Adipocyte (in vitro differentiated cells): ENCODE measurements at regions not wholly inside any gene's neighbourhood (a gene's known extent, or its start where the extent isn't known, plus 50 kb on each side); places are given as distances from the start of the nearest gene placed in this dataset.
A peak's percentile ranks its signal among the peaks of the same experiment; 100 is the strongest.

Experiments used
- DNase-seq: peaks from one replicate; pipeline ENCODE4 v3.0.0-alpha.2; 2015; ENCODE audit warnings: low read depth
- H3K27me3 ChIP-seq: replicated peaks from 2 replicates; pipeline ENCODE4 v1.7.0; 2013; ENCODE audit warnings: mild to moderate bottlenecking, low read length, moderate library complexity; ENCODE audit not compliant: control insufficient read depth, insufficient read depth
- H3K36me3 ChIP-seq: 2 replicates; pipeline ENCODE4 v1.7.0; 2013; ENCODE audit warnings: low read length, mild to moderate bottlenecking, moderate library complexity; ENCODE audit not compliant: control insufficient read depth, insufficient read depth, severe bottlenecking
- H3K4me1 ChIP-seq: 2 replicates; pipeline ENCODE4 v1.7.0; 2013; ENCODE audit warnings: mild to moderate bottlenecking, low read length, moderate library complexity; ENCODE audit not compliant: control insufficient read depth, insufficient read depth
- H3K4me3 ChIP-seq: 2 replicates; pipeline ENCODE4 v1.7.0; 2013; ENCODE audit warnings: mild to moderate bottlenecking, low read length, moderate library complexity
- H3K9ac ChIP-seq: 2 replicates; pipeline ENCODE4 v1.7.0; 2013; ENCODE audit warnings: mild to moderate bottlenecking, low read length, moderate library complexity
- H3K9me3 ChIP-seq: 2 replicates; pipeline ENCODE4 v1.7.0; 2013; ENCODE audit warnings: mild to moderate bottlenecking, low read length, moderate library complexity; ENCODE audit not compliant: control insufficient read depth

DNA sequence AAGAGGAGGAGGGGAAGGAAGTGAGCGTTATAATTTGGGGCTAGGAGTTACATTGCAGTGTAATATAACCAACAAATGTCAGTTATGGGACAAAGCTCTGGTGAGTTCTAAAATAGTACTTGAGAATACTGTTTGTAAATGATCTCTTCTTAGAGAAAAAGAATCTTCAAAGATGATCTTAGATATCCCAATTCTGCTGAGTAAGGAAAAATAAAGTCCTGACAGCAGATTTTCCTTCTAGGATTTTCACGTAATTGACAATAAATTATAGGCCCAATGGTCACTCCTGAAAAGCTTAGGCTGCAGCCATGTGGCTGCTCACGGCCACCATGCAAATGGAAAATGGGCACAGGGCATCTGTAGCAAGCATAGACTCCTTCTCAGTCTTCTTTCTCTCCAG is 241.6 kb downstream of the SIPA1L2 start:
- Histone ChIP-seq H3K4me1 (no peaks in the 10 kb centered on the region), H3K36me3 (no peaks in the 10 kb centered on the region), H3K4me3 (no peak overlapping the region), H3K9ac (no peak overlapping the region), H3K27me3 (peaks cover 5% of the 10 kb centered on the region), H3K9me3 (no peaks in the 10 kb centered on the region)
- DNase-seq: no peak

GRCh38 chr1:232386721-232387510 is 243.0 kb downstream of the SIPA1L2 start:
- DNase-seq: no peak
- Histone ChIP-seq H3K4me3 (no peak overlapping the region), H3K4me1 (peaks cover 4% of the 10 kb centered on the region), H3K36me3 (no peaks in the 10 kb centered on the region), H3K9me3 (no peaks in the 10 kb centered on the region), H3K9ac (no peak overlapping the region), H3K27me3 (no peaks in the 10 kb centered on the region)

GRCh38 chr1:232386294-232386693 is 243.6 kb downstream of the SIPA1L2 start:
- no peaks in the 10 kb centered on the region for H3K9me3 ChIP-seq
- no peak for DNase-seq
- H3K9ac ChIP-seq: no peak overlapping the region
- H3K4me1 ChIP-seq: peaks cover 4% of the 10 kb centered on the region
- H3K36me3 ChIP-seq: no peaks in the 10 kb centered on the region
- H3K27me3 ChIP-seq: no peaks in the 10 kb centered on the region
- H3K4me3 ChIP-seq: no peak overlapping the region

DNA sequence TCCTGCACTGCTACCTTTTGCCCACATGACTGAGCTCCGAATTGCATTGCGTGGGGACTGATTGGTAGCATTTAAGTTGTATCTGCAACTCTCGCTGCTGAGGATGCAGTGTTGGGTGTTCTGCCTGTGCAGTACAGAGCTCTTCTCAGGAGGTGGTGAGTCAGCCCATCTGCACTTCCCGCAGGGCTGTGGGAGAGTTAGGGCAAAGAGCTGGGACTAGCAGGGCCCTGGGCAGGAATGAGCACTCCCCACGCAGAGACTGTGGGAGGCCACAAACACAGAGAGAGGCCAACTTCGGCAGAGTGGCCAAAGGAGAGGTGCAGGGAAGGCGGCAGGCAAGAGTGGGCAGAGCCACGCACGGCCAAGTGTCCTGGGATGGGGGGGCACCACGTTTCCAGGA is 244.7 kb downstream of the SIPA1L2 start:
- peaks cover 2% of the 10 kb centered on the region for H3K27me3 ChIP-seq
- no peaks in the 10 kb centered on the region for H3K9me3 ChIP-seq
- peaks cover 4% of the 10 kb centered on the region for H3K4me1 ChIP-seq
- no peak overlapping the region for H3K4me3 ChIP-seq
- peak; percentile 58 for DNase-seq
- no peak overlapping the region for H3K9ac ChIP-seq
- H3K36me3 ChIP-seq: no peaks in the 10 kb centered on the region

DNA sequence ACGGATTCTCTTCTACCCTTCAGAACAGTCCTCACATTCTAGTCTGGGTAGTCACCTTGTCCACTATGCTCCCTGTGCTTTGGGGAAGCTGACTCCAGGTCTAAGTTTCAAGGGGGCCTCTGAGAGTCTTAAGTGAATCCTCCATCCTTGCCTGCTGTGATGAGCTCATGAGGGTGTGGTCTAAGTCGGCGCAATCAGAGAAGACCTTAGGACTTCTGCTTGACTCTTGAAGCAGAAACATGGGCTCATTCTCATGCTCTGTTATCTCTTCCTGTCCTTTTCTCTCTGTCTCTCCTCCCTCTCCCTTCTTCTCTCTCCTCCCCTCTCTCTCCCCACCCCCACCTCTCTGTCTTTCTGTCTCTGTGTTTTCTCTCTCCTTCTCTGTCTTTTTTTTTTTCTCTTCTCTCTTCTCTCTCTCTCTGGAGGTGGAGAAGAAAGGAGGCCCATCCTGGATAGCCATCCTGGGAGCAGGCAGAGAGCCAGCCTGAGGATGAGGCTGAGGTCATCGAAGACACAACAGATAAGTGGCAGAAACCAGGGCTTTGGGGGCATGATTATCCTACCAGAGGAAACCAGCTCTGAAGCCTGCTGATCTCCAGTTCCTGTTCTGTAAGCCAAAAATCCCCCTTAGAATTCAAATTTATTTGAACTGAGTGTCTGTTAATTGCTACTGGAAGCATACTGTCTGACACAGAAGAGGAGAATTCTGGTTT is 245.6 kb downstream of the SIPA1L2 start:
- no peaks in the 10 kb centered on the region for H3K36me3 ChIP-seq
- H3K4me3 ChIP-seq: no peak overlapping the region
- peaks cover 11% of the 10 kb centered on the region for H3K27me3 ChIP-seq
- DNase-seq: no peak
- H3K9me3 ChIP-seq: no peaks in the 10 kb centered on the region
- peaks cover 4% of the 10 kb centered on the region for H3K4me1 ChIP-seq
- no peak overlapping the region for H3K9ac ChIP-seq

- Histone ChIP-seq H3K36me3 (no peaks in the 10 kb centered on the region), H3K9ac (no peak overlapping the region), H3K4me1 (peaks cover 4% of the 10 kb centered on the region), H3K9me3 (no peaks in the 10 kb centered on the region), H3K4me3 (no peak overlapping the region), H3K27me3 (peaks cover 14% of the 10 kb centered on the region)
- no peak for DNase-seq
Observed at GRCh38 chr1:232383455-232384123, 246.3 kb downstream of the SIPA1L2 start.

DNA sequence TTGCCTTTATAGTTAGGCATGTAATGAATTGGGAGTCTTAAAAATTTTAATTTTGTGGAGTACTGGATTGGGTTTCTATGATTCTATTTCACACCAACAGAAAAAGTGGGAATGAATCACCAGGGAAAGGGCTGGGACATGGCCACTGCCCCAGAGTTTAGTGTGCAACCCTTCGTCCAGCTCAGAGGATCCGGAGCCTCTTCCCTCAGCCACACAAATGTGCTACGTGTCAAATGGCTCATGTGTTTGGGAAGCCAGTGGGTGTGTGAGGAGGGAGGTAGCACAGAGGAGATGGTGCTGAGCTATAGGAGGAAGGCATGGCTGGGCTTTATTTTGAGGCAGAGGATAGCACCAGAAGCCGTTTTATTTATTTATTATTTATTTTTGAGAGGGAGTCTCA is 247.3 kb downstream of the SIPA1L2 start:
- peaks cover 14% of the 10 kb centered on the region for H3K27me3 ChIP-seq
- H3K9me3 ChIP-seq: no peaks in the 10 kb centered on the region
- H3K9ac ChIP-seq: no peak overlapping the region
- H3K36me3 ChIP-seq: no peaks in the 10 kb centered on the region
- H3K4me3 ChIP-seq: no peak overlapping the region
- H3K4me1 ChIP-seq: peaks cover 11% of the 10 kb centered on the region
- no peak for DNase-seq

DNA sequence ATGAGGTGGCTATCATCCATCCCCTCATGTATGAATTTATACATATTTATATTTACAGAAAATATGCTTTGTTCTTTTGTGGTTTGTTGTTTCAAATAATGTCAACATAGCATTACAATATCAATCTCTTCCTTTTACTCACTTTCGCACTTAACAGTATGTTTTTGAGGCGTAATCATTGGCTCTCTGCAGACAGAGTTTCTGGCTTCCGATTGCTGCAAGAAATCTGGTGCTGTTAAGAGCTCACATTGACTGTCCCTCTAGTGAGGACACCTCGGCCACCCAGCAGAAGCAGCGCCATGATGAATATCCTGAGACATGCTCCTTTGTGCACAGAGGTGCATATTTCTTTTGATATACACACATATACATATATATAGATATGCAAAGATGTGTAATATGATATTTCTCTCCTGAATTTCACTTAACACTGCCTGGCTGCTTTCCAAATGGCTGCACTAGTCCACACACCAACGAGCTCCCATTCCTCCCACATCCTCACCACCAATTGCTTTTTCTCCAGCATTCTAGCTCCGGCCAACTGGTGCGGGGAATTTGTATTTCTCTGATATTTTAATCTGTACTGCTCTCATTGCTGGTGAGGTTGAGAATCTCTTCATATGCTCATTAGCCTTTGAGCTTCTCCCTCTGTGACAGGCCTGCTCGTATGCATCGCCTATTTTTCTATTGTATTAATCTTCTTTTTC is 248.4 kb downstream of the SIPA1L2 start:
- H3K4me1 ChIP-seq: peaks cover 20% of the 10 kb centered on the region
- no peak overlapping the region for H3K4me3 ChIP-seq
- peaks cover 14% of the 10 kb centered on the region for H3K27me3 ChIP-seq
- DNase-seq: no peak
- no peak overlapping the region for H3K9ac ChIP-seq
- no peaks in the 10 kb centered on the region for H3K36me3 ChIP-seq
- H3K9me3 ChIP-seq: no peaks in the 10 kb centered on the region

DNA sequence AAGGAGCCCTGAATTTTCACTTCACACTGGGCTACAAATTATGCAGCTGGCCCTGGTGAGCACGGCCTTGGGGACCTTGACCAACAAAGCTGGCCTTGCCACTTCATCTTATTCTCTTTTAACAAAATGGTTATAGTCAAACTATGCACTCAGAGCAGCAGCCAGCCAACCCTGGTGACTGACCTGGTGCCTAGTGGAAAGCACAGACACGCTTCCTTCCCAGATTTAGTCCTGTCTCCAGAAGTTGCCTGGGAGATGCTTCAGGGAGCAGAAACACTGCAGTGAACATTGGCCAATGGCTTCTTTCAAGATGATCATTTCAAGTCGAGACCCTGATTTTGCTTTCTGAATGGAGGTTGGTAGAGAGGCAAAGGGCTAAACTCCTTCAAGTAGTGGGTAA is 249.3 kb downstream of the SIPA1L2 start:
- DNase-seq: no peak
- Histone ChIP-seq H3K9me3 (no peaks in the 10 kb centered on the region), H3K4me1 (peaks cover 20% of the 10 kb centered on the region), H3K9ac (no peak overlapping the region), H3K36me3 (no peaks in the 10 kb centered on the region), H3K27me3 (peaks cover 14% of the 10 kb centered on the region), H3K4me3 (no peak overlapping the region)

DNA sequence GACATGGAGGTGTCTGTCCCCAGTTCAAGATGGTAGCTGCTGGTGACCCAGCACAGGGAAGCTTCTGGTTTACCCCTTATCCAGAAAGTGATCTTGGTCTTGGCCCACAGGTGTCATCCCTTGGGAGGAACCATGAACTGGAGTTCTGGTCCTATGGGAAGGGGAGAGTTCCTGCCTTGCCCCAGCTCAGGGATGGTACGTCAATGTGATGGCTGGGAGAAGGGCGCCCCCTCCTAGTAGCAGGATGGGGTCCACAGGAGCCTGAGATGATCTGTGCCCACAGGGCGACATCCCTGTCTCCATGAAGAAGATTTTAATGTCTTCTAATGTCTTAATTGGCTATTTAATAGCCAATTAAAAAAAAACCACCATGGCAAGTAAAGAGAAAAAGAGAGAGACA is 249.8 kb downstream of the SIPA1L2 start:
- Histone ChIP-seq H3K9me3 (no peaks in the 10 kb centered on the region), H3K36me3 (no peaks in the 10 kb centered on the region), H3K9ac (no peak overlapping the region), H3K27me3 (peaks cover 14% of the 10 kb centered on the region), H3K4me3 (no peak overlapping the region), H3K4me1 (peaks cover 20% of the 10 kb centered on the region)
- no peak for DNase-seq

DNA sequence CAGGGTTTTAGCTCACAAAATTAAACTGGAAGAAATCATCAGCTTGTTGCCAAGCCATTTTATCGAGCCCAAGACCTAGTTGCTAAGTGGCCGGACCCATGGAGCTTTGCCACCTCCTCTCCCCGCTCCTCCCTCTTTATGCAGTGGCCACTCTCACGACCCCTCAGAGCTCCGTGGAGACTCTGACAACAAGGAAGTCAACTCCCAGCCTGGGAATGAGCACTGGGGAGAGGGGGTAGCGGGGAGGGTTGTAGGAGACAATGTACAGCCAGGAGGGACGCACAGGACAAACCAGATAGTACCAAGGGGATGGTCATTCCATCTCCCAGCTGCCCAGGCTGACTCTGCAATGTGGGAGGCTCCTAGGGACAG is 250.9 kb downstream of the SIPA1L2 start:
- no peak for DNase-seq
- Histone ChIP-seq H3K9ac (no peak overlapping the region), H3K27me3 (peaks cover 17% of the 10 kb centered on the region), H3K36me3 (no peaks in the 10 kb centered on the region), H3K4me3 (no peak overlapping the region), H3K4me1 (peaks cover 20% of the 10 kb centered on the region), H3K9me3 (no peaks in the 10 kb centered on the region)
